GM19397 (cell line): ENCODE measurements at regions not wholly inside any gene's neighbourhood (a gene's known extent, or its start where the extent isn't known, plus 50 kb on each side); places are given as distances from the start of the nearest gene placed in this dataset.

Experiments used
- ATAC-seq: cut with Tn5 transposase; IDR thresholded peaks from one replicate; pipeline ENCODE4 v1.9.1; 2021; ENCODE audit warnings: mild to moderate bottlenecking, moderate library complexity; ENCODE audit not compliant: unreplicated experiment

- ATAC-seq, result no peak
Observed at GRCh38 chr9:108656566-108656965, 199.2 kb downstream of the ACTL7B start.

- no peak for ATAC-seq
Observed at GRCh38 chr9:108655818-108656217, 200.0 kb downstream of the ACTL7B start.

- ATAC-seq, result no peak
Observed at GRCh38 chr9:108654566-108654965, 201.2 kb downstream of the ACTL7B start.

GRCh38 chr9:108652851-108653250 is 202.9 kb downstream of the ACTL7B start:
- ATAC-seq, result no peak

- ATAC-seq, result no peak
Observed at GRCh38 chr9:108650826-108651225, 205.0 kb downstream of the ACTL7B start.

GRCh38 chr9:108645520-108645919 is 210.3 kb downstream of the ACTL7B start:
- ATAC-seq, result no peak

- no peak for ATAC-seq
Observed at GRCh38 chr9:108643731-108644510, 211.9 kb downstream of the ACTL7B start.

- no peak for ATAC-seq
Observed at GRCh38 chr9:108642871-108643270, 212.9 kb downstream of the ACTL7B start.

- no peak for ATAC-seq
Observed at GRCh38 chr9:108640230-108640629, 215.6 kb downstream of the ACTL7B start.

- ATAC-seq, result no peak
Observed at GRCh38 chr9:108639696-108640095, 216.1 kb downstream of the ACTL7B start.

- ATAC-seq, result no peak
Observed at GRCh38 chr9:108639091-108639490, 216.7 kb downstream of the ACTL7B start.

GRCh38 chr9:108637340-108637739 is 218.4 kb downstream of the ACTL7B start:
- ATAC-seq, result no peak

GRCh38 chr9:108636013-108636412 is 219.8 kb downstream of the ACTL7B start:
- ATAC-seq, result no peak

GRCh38 chr9:108634672-108635462 is 220.9 kb downstream of the ACTL7B start:
- no peak for ATAC-seq

- ATAC-seq, result no peak
Observed at GRCh38 chr9:108634204-108634603, 221.6 kb downstream of the ACTL7B start.

GRCh38 chr9:108631496-108632285 is 224.1 kb downstream of the ACTL7B start:
- ATAC-seq, result no peak

- no peak for ATAC-seq
Observed at GRCh38 chr9:108628316-108628715, 227.5 kb downstream of the ACTL7B start.

- ATAC-seq, result no peak
Observed at GRCh38 chr9:108626743-108627142, 229.0 kb downstream of the ACTL7B start.

GRCh38 chr9:108621991-108622855 is 233.6 kb downstream of the ACTL7B start:
- no peak for ATAC-seq

GRCh38 chr9:108620767-108621166 is 235.0 kb downstream of the ACTL7B start:
- ATAC-seq, result no peak
